SW480 (cell line): ENCODE measurements at regions not wholly inside any gene's neighbourhood (a gene's known extent, or its start where the extent isn't known, plus 50 kb on each side); places are given as distances from the start of the nearest gene placed in this dataset.

ENCODE experiments used
- DNase-seq: peaks from one replicate; pipeline ENCODE4 v3.0.0-alpha.2; 2016; ENCODE audit warnings: low spot score

- no peak for DNase-seq
These were observed 54.2 kb upstream of the SPRY4 start for GRCh38 chr5:142378737-142379634.

GRCh38 chr5:142375944-142376411 is 51.2 kb upstream of the SPRY4 start:
- no peak for DNase-seq
